GDM1 (cell line): ENCODE measurements at regions not wholly inside any gene's neighbourhood (a gene's known extent, or its start where the extent isn't known, plus 50 kb on each side); places are given as distances from the start of the nearest gene placed in this dataset.
"Not testable (repeated sequence)": the region's sequence is repeated elsewhere in the genome, so short reads cannot be mapped to it uniquely, and the experiment has no call there.

Experiments
- DNase-seq: peaks from one replicate; lab custom pipeline; 2025; lab: John Stamatoyannopoulos, UW

- DNase-seq, result no peak
These were observed 248.8 kb downstream of the SHOX2 start for GRCh38 chr3:157857440-157857839.

DNA sequence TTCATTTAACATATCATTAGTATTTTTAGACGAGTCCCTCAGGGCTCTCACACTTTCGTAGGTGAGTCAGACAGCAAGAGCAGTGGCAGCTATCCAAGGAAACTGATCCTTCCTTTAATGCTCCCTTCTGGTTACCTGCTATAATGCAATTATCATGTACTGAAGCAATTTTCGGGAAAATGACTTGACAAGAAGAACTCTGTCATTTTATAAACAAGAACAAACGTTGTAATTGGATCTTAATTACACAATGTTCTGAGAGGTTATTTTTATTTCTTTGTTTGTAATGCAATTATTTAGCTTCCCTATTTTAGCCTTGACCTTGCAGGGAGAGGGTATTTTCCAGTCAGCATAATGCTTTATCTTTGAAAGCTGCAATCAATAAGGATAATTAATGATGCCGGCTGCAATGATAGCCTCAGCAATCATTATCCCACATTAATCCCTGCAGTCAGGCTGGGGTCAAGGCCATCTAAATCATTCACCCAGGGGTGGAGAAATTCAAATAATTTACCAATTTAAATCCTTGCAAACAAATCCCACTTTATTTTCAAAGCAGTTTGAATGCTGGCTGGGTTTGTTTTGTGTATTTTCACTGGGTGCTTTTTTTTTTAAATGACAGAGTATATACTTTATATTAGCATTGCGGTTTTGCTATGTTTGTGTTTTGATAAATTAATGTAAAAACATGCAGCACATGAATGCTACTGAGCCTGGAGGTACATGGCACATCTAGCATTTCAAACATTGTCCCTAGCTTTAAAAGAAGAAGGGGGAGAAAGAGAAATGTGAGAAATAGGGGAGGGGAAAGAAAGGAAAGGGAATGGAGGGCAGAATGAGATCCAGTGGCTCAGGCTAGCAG lies 249.9 kb downstream of the SHOX2 start:
- no peak for DNase-seq

GRCh38 chr3:157845839-157846238 lies 260.4 kb downstream of the SHOX2 start:
- DNase-seq, result not testable (repeated sequence)

DNA sequence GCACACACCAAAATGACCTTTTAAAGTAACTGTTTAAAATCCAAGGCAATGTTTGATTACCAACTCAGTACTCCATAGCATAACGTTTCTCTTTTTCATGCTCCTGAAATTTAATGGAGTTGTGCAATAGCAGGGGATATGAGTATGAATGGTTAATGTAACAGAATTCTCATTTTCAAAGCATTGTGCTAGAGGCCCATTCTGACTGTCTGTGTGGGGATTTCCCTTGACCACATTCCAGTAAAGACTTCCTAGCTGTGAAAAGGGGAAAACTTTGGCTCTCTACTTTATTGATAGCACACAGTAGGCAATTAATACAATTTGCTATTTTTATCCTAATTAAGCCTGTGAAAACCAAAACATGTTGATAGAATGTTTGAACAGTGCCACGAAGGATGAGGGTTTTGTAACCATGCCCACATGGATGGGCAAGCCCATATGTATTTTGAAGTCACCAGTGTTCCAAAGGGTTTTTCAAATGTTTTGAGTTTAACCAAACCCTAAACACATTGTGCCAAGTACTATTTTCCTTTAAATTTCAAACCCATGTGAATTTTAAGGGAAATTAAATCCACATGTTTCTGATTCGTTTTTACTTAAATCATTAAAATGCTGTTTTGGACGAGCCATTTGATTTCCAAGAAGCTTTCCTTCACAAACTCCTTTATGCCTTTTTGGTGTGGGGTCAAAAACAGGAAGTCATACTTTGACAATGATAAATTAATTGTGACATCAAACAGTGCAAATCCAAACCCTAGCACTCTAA lies 261.2 kb downstream of the SHOX2 start:
- DNase-seq, result no peak

GRCh38 chr3:157844216-157844615 lies 262.0 kb downstream of the SHOX2 start:
- no peak for DNase-seq

DNA sequence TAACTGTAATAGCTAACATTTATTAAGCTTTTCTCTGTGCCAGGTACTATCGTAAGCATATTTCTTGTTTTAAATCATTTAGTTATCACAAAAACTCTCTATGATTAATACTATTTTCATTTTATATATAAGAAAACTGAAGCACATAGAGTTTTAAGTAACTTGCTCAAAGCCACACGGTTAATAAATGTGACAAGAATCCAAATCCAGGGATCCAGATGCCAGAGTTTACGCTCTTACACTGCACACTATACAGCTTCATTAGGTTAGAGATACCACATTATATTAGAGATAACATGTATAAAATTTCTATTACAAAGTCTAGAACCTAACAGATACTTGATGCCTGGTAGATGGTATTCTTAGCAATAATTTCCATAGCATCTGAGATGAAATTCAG lies 265.2 kb downstream of the SHOX2 start:
- DNase-seq, result no peak

- DNase-seq, result no peak
These were observed 265.7 kb downstream of the SHOX2 start for GRCh38 chr3:157840564-157840963.

GRCh38 chr3:157838457-157838856 lies 267.8 kb downstream of the SHOX2 start:
- DNase-seq, result no peak

GRCh38 chr3:157837336-157837735 lies 268.9 kb downstream of the SHOX2 start:
- DNase-seq, result no peak

DNA sequence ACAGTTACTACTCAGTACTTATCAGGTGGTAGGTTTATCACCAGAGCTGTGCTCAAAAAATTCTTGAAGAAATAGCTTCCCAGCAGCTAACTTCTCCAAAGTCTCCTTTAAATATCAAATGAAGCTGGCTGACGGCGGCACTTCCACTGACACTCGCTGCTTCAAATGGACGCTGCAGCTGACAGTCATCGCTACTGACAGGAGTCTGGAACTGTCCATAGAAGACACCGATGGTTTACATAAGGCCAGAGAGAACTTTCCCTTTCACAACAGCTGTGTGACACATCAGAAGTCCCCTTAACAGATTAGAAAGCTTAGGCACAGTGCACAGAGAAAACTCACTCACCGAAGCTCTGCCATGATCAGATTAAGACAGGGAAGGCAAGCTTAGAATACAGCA lies 270.2 kb downstream of the SHOX2 start:
- DNase-seq, result no peak

DNA sequence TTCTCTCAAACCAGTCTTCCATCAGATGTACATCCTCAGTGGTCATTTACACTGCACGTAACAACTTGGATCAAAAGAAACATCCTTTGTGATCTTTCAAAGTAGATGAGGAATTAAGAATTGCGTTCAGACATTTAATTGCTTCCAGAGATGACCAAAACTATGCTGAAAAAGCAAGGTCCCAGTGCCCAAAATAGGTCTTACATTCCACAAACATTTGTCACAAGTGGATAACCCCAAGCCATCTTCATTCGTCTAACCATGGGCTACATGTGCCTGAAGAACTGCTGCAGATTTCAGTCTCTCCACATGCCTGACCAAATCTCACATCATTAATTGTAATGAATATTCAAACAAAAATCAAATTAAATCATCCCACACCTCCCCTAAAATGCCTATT lies 273.6 kb downstream of the SHOX2 start:
- no peak for DNase-seq

DNA sequence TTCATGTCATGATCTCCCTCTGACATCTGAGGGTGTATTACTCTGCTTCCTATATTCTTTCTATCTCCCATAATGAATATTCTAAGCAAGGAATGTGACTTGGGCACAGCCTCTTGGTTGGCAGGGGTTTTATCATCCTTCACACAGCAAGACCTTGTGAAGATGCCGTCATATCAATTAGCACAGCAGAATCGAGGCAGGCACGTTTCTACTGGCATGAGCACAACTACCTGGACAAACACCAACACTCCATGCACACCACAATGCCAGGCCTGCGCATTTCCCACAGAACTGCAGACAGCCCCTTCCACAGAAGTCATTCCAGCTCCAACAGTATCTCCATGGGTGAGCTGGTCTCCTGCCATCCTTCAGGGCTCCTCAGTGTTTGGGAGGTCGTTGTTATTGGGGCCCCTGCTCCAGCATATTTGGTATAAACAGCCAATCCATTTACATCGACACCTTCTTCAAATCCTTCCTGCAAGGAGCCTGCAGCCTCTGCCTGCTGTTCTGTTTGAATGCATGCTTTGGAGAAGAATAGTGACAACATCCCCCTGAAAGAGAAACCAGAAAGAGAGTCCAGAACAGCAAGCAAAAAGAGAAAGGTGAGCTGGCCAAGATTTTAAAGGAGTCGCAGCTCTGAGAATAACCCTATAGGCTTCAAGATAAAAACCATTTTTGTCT lies 275.5 kb downstream of the SHOX2 start:
- DNase-seq, result no peak

DNA sequence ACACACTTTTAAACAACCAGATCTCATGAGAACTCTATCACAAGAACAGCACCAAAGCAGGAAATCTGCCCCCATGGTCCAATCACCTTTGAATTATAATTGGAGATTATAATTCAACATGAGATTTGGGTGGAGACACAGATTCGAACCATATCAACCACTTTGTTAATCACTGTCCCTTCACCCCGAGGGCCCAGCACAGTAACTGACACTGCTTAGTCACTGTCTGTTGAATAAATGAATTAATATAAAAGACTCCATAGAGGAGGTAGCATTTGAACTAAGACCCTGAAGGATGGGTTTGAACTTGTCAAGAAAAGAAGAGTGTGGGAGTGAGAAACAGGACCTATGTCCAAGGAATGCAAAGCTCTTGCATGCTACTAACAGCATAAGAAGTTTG lies 276.4 kb downstream of the SHOX2 start:
- no peak for DNase-seq

DNA sequence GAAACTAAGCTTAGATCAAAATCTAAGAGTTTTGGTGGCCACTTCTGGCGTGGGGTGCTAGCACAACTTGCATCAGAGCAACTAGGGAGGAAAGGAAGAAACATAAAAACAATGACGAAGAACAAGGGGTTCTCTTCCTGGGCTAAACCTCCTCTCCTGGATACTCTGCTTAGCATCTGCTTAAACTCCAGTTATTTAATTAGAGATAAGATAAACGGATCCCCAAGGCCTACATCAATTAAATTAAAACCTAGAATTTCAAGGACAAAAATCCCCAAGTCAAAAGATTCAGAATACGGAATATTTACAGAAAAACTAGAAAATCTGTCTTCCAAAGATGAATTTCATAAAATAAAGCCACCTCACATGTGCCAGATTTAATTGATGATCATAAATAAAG lies 281.9 kb downstream of the SHOX2 start:
- no peak for DNase-seq

DNA sequence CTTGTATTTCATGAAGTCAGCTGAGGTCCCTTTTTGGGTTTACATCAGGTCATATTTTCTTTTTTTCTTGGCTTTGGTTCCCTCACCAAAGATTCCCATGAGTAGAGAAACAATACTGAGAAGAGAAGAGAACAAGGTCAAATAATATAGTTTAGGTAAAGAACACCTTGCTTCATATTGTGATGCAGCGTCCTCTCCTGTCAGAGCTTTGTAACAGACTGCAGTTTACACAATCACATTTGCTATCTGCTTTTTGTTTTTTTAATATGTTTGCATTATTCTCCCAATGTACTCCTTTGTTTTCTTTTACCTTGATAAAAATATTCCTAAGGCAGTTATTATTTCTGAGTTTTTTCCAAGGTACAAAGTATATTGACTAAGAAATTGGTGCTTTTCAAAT lies 283.2 kb downstream of the SHOX2 start:
- no peak for DNase-seq

DNA sequence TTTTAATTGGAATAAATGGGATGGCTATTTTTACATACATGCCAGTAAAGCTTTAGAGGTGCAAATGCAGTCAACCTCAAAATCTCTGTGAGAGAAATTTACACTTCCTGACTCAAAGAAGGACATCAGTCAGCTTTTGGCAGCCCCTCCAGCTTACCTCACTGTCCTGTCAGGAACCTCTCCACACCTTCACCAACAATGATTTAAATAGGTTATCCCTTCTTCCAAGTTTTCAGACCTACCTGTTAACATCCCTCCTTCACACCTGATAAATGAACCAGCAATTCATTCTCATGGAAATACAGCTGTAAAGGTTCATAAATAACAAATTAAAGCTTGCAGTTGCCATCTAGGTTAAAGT lies 286.1 kb downstream of the SHOX2 start:
- no peak for DNase-seq

- no peak for DNase-seq
These were observed 286.7 kb downstream of the SHOX2 start for GRCh38 chr3:157819270-157820156.

GRCh38 chr3:157816896-157817295 lies 289.3 kb downstream of the SHOX2 start:
- DNase-seq, result no peak

DNA sequence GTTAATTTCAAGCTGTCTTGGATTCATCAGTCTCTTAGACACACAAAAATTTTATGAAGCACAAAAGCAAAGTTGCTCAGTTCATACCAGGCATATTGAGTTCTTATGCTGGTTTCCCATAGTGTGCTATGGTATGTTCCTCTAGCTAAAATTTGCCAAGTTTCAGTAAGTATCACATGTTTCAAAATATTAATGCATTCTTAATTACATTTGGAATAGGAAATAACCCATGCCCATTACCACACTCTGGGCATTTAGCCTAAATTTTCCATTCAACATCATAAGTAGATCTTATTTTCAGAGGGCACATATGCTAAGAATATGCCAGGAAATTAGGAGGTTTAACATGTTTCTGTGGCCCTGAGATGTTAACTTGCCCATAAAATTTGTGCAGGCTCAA lies 289.9 kb downstream of the SHOX2 start:
- no peak for DNase-seq

DNA sequence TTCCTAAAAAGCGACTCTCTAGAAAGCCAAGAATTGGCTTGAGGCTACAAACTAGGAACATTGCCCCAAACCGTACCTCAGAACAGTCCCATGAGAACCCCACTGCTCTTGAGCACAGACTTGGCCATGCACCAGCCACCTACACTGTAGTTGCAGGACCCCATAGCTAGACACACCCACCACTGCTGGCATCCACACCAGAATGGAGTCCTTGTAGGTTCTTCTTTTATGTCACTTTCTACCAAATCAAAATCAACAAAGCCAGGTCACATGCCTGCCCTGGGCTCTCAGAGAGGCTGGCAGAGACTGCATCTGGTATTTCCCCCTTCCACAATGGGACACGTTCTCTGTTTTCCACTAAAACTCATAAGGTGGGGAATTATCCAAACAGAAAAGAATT lies 290.5 kb downstream of the SHOX2 start:
- DNase-seq, result no peak

GRCh38 chr3:157810924-157811718 lies 295.1 kb downstream of the SHOX2 start:
- no peak for DNase-seq
